WI38 (cell line): ENCODE measurements at regions not wholly inside any gene's neighbourhood (a gene's known extent, or its start where the extent isn't known, plus 50 kb on each side); places are given as distances from the start of the nearest gene placed in this dataset.

ENCODE experiments used
- H3K4me3 ChIP-seq: 2 replicates; pipeline ENCODE4 v1.5.1; 2011; ENCODE audit warnings: low read depth, mild to moderate bottlenecking, control low read depth, low read length
- CTCF ChIP-seq: IDR thresholded peaks from 2 replicates; pipeline ENCODE4 v1.5.1; 2012; ENCODE audit warnings: low read depth, mild to moderate bottlenecking, control low read depth, low read length

GRCh38 chr10:90975096-90975495 is 54.2 kb upstream of the ANKRD1 start:
- H3K4me3 ChIP-seq: no peak overlapping the region
- TF ChIP-seq CTCF: no peak

GRCh38 chr10:90977162-90977854 is 56.4 kb upstream of the ANKRD1 start:
- H3K4me3 ChIP-seq: no peak overlapping the region
- TF ChIP-seq CTCF: no peak

DNA sequence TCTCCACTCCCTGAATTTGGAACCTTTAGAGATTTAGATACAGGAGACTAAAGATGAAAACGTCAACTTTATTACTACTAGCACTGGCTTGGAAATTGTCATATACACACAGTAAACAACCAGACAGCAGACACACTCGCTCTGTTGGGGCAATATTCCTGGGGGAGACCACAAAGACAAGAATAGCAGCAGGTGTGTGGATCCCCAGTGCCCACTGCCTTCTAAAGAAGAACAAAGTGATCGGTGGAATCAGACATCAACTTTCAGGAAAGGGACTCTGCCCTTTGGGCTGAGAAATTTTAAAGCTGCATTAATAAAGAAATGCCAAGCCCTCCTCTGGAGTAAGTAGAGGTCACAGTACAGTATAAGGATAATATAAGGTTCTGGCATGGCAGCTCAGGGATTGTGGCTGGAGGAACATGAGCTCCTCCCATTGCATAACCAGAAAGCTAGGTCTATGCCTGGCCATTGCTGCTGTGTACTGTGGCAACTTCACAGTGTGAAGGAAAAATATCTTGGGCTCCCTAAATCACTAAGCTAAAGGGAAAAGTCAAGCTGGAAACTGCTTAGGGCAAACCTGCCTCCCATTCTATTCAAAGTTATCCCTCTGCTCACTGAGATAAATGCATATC is 57.1 kb upstream of the ANKRD1 start:
- no peak for TF ChIP-seq CTCF
- no peak overlapping the region for H3K4me3 ChIP-seq

DNA sequence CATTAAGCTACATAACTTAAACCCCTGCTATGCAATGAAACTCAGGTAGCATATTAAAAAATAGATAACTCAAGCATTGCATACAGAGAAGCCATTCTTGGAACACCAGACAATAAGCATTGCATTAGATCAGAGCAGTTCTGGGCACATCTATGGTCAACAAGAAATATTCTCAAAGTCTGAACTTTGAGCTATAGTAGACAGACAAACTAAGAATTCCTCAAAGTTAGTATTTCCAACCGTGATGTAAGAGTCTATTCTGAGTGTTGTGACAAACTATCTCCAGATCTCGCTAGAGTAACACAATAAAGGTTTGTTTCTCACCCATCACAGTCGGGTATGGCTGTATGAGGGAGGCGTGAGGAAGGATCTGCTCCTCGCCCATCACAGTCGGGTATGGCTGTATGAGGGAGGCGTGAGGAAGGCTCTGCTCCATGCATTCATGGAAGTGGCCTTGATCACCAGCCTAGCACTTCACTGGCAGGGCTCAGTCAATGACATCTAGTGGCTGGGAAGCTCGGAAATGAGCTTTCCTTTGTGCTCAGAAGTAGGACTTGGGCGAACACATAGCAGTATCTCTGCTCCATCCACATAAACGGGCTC is 61.6 kb upstream of the ANKRD1 start:
- H3K4me3 ChIP-seq: no peak overlapping the region
- no peak for TF ChIP-seq CTCF

DNA sequence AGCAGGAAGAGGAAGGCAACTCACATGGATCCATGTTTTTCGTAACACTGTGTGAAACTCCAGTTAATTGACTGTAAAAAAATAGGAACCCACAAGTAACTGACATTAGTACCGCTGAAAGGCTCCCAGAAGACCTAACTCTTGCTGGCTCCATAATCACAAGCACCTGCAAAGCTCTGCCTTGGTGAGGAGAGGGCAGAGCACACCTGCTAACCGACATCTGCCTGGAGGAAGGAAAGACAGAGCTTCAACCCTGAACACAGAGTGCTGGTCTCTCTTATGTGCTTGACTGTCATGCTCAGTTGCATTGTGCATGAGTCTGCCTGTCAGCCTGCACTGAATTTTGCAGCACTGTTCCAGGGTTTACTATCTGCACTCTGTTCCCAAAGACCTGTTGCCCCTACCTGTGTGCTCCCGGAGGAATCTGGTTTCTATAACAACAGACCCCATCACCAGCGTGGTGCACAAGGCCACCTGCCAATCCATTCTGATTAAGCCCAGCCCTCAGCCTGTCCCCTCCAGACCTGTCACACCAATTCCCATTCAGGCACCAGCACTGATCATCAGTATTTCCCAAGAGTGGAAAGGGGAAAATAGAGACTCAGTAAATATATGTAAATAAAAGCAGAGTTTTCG is 63.1 kb upstream of the ANKRD1 start:
- H3K4me3 ChIP-seq: no peak overlapping the region
- no peak for TF ChIP-seq CTCF

- TF ChIP-seq CTCF: no peak
- H3K4me3 ChIP-seq: no peak overlapping the region
These were observed 64.0 kb upstream of the ANKRD1 start for GRCh38 chr10:90984898-90985297.

DNA sequence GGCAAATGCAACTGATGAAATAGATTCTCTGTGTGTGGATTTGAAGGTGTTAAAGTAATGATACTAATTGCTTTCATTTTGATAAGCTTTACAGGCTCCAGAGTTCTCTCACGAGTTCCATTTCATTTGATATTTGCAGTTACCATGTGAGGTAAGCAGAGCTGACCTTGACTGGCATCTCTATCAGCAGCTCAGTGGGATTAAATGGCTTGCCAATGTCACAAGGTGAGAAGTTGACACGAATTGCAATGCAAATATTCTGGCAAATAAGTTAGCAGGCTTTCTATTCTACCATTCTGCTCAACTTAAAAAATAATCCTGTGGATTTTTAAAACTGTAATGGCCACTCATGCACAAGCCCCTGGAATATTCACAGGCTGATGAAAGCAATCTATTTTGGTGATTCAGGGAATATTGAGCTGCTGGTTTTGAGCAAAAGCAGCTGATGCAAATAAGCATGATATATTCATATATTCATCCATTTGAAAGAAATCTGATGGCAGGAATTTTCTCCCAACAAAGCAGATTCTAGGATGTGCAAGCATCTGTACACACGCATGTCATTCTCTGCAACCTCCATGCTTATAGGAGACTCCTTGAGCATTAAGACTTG is 64.5 kb upstream of the ANKRD1 start:
- H3K4me3 ChIP-seq: no peak overlapping the region
- TF ChIP-seq CTCF: no peak
